GM12873 (cell line): ENCODE measurements at regions not wholly inside any gene's neighbourhood (a gene's known extent, or its start where the extent isn't known, plus 50 kb on each side); places are given as distances from the start of the nearest gene placed in this dataset.

ENCODE experiments used
- TF ChIP-seq, protein P1 (sequence below): IDR thresholded peaks from 2 replicates; pipeline ENCODE4 v1.5.1; 2012; ENCODE audit warnings: low read depth, mild to moderate bottlenecking, moderate library complexity, low read length, control low read depth; ENCODE audit not compliant: insufficient read depth; ENCODE audit errors: missing control alignments

DNA sequence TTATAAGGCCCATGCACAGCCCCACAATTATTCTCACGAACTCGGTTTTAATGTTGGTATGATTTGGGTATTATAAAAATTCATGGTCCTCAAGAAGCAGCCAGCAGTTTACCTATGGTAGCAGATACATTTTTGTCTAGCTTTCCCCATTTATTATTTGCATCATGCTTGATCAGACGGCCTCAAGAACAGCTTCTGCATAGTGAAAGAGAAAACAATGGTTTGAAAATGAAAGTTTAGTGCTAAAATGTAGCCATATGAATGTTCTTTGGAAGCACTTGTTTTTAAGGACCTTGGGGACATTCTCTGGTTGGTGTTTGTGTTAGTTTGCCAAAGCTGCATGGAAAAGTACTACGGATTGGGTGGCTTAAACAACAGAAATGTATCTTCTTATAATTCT lies 72.4 kb upstream of the CPHXL start:
- TF ChIP-seq, protein P1, sequence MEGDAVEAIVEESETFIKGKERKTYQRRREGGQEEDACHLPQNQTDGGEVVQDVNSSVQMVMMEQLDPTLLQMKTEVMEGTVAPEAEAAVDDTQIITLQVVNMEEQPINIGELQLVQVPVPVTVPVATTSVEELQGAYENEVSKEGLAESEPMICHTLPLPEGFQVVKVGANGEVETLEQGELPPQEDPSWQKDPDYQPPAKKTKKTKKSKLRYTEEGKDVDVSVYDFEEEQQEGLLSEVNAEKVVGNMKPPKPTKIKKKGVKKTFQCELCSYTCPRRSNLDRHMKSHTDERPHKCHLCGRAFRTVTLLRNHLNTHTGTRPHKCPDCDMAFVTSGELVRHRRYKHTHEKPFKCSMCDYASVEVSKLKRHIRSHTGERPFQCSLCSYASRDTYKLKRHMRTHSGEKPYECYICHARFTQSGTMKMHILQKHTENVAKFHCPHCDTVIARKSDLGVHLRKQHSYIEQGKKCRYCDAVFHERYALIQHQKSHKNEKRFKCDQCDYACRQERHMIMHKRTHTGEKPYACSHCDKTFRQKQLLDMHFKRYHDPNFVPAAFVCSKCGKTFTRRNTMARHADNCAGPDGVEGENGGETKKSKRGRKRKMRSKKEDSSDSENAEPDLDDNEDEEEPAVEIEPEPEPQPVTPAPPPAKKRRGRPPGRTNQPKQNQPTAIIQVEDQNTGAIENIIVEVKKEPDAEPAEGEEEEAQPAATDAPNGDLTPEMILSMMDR = no peak

DNA sequence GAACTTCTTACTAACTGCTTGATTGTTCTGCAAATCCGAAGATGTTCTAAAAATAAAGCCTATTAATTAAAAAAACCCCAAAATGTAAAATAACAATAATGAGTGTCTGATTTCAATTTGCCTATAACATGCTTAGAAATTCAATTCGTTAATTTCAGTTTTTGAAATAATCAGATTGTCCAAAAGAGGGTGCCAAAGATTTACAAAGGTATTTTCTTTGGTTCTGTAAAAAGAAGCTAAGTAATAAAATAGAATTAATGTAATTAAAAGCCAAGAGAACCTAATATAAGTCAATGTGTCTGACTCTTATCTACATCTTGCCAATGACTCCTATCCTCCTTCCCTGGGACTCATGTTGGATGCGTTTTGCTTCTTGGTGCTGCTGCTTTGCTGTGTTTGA lies 75.0 kb upstream of the CPHXL start:
- TF ChIP-seq, protein P1 = no peak

DNA sequence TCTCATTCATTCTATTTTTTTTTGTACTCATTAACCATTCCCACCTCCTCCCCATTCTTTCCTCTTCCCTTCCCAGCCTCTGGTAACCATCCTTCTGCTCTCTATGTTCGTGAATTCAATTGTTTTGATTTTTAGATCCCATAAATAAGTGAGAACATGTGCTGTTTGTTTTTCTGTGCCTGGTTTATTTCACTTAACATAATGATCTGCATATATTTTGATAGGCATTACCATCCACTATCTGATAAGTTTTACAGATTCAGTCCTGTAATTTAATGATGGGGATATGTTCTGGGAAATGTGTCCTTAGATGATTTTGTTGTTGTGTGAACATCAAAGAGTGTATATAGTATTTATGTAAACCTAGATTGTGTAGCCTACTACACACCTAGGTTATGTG lies 77.5 kb upstream of the CPHXL start:
- TF ChIP-seq, protein P1 = no peak

DNA sequence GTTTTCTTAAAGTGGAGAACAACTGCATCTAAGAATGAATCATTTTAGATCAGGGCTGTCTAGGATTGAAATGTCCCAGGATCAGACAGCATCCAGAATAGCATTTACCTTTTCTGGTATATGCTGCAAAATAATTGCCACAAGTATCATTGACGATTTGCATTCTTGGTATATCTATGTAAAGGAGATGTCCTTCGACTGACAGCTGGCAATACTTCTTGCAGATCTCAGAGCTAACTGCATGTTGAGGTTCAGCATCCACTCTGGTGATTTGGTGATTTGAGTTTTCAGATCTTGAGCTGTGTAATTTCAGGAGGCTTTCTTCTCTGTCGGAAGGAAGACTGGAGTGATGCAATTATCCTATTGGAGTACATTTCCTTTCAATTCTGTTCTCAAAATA lies 78.1 kb upstream of the CPHXL start:
- TF ChIP-seq, protein P1 = no peak

DNA sequence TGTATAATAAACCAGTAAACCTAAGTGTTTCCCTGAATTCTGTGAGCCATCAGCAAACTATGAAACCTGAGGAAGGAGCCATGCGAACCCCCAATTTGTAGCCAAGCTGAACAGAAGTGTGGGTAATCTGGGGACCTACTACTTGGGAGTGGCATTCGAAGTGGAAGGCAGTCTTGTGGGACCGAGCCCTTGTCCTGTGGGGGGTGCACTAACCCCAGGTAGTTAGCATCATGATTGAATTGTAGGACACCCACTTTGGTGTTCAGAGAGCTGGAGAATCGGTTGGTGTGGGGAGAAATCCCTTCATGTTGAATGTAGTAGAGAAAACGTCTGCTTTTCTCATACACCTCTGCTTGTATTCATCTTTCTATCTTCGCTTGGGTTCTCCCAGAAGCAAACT lies 79.7 kb upstream of the CPHXL start:
- TF ChIP-seq, protein P1 = no peak

DNA sequence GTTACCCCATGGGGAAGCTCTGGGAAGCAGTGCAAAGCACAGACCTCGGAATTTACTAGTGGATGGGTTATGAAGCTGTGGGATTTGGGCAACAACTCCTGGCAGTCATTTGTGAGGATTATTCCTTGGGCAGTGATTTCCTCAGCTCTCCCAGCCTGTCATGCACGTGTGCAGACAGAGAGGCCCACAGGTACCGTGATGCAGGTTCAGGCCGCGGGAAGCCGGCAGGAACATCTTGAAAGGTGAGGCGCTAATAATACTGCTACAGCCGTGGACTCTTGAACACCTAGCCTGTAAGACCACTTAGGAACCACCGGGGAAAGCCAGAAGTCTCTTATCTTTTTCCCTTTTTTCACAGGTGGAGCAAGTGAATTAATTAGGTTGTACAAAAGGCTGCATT lies 80.2 kb upstream of the CPHXL start:
- TF ChIP-seq, protein P1 = no peak

DNA sequence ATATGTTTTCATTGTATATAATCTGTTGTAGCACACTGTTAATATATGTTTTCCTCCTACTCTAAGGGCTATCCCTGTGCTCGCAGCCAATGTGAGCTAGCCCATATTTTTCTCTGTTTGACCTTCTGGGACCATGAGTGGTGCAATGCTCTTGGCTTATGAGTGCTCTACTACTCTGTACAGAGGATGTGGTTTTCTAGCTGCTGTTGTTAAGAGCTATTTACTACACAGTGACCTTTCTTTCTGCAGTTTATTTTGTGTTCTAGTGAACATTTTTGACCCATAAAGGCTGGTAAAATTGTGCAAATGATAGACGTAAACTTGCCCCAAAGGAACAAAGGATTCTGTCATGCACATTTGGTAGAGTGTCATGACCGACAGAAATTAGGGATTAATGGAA lies 84.1 kb upstream of the CPHXL start:
- TF ChIP-seq, protein P1 = no peak
